Muscle layer of colon (tissue), 2 donors: ENCODE measurements at regions not wholly inside any gene's neighbourhood (a gene's known extent, or its start where the extent isn't known, plus 50 kb on each side); places are given as distances from the start of the nearest gene placed in this dataset.

Experiments
- H3K27ac ChIP-seq: one replicate; pipeline ENCODE4 v1.7.0; 2013; ENCODE audit warnings: low read depth, mild to moderate bottlenecking, low read length, moderate library complexity
- H3K27me3 ChIP-seq, 2 donors: one replicate each; pipeline ENCODE4 v1.7.0; 2013; ENCODE audit warnings: low read length in 2 of 2, mild to moderate bottlenecking in 2 of 2; ENCODE audit not compliant: insufficient read depth in 2 of 2, control insufficient read depth in 1 of 2
- H3K36me3 ChIP-seq: one replicate; pipeline ENCODE4 v1.7.0; 2013; ENCODE audit warnings: mild to moderate bottlenecking, low read length; ENCODE audit not compliant: insufficient read depth
- H3K4me1 ChIP-seq: one replicate; pipeline ENCODE4 v1.7.0; 2013; ENCODE audit warnings: mild to moderate bottlenecking, low read length; ENCODE audit not compliant: insufficient read depth
- H3K4me3 ChIP-seq, 2 donors: one replicate each; pipeline ENCODE4 v1.7.0; 2013; ENCODE audit warnings: low read length in 2 of 2, low read depth in 1 of 2, mild to moderate bottlenecking in 1 of 2, moderate library complexity in 1 of 2
- H3K9ac ChIP-seq: one replicate; pipeline ENCODE4 v1.7.0; 2013; ENCODE audit warnings: low read length
- H3K9me3 ChIP-seq: one replicate; pipeline ENCODE4 v1.7.0; 2013; ENCODE audit warnings: mild to moderate bottlenecking, low read length
- donor health status: abdominal sarcoma.
- donor health status: Adenocarcinoma of cecum.

- no peak overlapping the region for H3K4me3 ChIP-seq
- H3K9ac ChIP-seq: no peak overlapping the region
- no peak overlapping the region for H3K27ac ChIP-seq
- H3K27me3 ChIP-seq: no peaks in the 10 kb centered on the region
- no peaks in the 10 kb centered on the region for H3K9me3 ChIP-seq
- H3K36me3 ChIP-seq: no peaks in the 10 kb centered on the region
- H3K4me1 ChIP-seq: peaks cover 34% of the 10 kb centered on the region
Measured at GRCh38 chr13:44252938-44253337, 120.7 kb upstream of the SERP2 start.

DNA sequence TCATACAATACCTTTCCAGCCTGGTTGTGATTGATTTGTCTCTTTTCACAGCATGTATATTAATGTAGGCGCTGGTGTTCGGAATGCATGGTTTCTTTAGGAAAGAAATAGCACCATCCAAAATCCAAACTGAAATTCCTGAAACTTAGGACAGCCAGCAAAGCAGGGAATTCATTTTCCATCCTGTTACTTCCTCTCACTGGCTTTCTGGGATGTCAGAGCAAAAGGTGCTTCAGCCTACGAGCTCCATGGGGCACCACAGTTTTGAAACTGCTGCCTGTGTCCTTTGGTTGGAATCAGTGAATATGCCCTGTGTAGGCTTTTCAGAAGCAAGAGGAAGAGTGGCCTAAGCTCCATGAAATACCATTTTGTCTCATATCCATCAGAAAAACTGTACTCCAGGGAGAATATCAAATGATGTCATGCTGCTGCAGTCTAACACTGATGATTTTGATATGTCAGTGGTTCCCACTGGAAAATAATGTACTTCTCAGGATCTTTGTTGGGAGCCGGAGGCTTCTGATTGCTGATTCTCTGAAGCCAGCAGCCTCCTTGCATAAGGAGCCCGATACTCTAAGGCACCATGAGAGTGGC is 117.8 kb upstream of the SERP2 start:
- H3K4me1 ChIP-seq: peaks cover 17% of the 10 kb centered on the region
- no peak overlapping the region for H3K27ac ChIP-seq

DNA sequence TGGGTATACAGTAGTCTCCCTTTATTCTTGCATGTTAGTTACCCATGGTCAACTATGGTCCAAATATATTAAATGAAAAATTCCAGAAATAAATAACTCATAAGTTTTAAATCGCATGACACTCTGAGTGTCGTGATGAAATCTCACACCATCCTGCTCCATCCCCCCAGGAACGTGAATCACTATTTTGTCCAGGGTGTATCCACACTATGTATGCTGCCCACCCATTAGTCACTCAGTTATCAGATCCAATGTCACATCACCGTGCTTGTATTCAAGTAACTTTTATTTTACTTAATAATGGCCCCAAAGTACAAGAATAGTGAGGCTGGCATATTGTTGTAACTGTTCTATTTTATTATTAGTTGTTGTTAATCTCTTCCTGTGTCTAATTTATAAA is 115.8 kb upstream of the SERP2 start:
- Histone ChIP-seq H3K9me3 (no peaks in the 10 kb centered on the region), H3K4me1 (peaks cover 17% of the 10 kb centered on the region), H3K36me3 (no peaks in the 10 kb centered on the region), H3K4me3 (no peak overlapping the region), H3K9ac (no peak overlapping the region), H3K27ac (no peak overlapping the region), H3K27me3 (no peaks in the 10 kb centered on the region)

More for the DNA sequence above, 117.8 kb upstream of the SERP2 start:
- Histone ChIP-seq H3K36me3 (no peaks in the 10 kb centered on the region), H3K4me3 (no peak overlapping the region), H3K27me3 (no peaks in the 10 kb centered on the region), H3K9me3 (no peaks in the 10 kb centered on the region), H3K9ac (no peak overlapping the region)

DNA sequence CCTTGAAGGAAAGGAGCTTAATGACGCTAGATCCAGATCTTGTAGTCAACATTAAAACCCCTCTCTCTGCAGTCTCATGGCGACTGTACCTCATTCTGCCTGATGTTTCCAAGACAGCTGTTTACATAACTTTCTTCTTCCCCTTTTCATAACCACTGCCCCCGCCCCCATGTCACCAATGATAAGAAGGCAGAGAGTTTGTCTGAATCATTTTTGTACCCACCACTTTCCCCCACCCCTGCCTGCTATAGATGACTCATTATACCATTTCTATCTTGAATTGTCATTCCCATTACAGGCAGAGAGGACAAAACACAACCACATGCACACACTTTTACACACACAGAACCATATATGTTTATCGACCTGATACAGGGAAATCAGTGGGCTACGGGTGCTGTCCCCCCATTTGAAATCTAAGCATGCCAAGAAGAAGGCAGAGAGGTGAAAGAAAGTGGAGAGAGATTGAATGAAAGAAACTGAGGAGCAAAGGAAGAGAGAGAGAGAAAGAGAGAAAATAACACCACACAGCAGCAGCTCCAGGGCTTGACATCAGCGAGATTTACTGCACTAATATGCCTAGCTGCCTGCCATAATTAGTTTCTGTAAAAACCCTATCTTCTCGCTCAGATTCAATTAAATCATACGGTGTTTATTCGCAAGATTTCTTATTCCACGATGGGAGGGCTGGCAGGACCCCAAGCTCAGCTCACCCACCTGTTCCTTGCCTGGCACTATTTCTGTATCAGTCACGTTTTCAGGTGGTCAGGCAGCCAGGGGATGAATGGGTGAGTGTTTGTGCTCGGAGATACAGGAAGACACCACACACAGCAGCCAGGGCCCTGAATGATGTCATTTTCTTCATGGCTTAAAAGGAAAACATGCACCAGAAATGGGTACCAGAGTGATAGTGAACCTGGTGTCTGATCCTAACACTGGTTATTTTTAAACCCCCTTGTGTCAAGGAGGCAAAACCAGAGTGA is 114.3 kb upstream of the SERP2 start:
- H3K9ac ChIP-seq: no peak overlapping the region
- no peaks in the 10 kb centered on the region for H3K27me3 ChIP-seq
- no peaks in the 10 kb centered on the region for H3K36me3 ChIP-seq
- peaks cover 12% of the 10 kb centered on the region for H3K4me1 ChIP-seq
- no peak overlapping the region for H3K27ac ChIP-seq
- H3K4me3 ChIP-seq: no peak overlapping the region
- no peaks in the 10 kb centered on the region for H3K9me3 ChIP-seq

DNA sequence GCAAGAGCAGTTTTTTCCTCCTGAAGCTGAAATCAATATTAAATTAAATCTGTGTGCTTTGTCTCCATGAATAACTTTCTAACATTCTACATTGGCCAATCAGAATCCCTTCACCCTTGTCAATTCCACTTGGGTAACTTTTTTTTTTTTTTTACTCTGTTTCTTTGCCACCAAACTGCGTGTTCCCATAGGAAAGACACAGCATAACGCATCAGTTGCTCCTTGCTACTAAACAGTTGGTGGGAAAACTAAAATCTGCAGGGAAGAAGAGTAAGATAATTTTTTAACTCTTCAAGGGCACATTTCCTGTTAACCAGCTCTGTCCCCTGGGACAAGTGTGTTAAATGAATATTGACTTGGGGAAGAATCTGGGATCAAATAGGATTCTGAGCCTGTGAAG is 113.3 kb upstream of the SERP2 start:
- no peak overlapping the region for H3K4me3 ChIP-seq
- H3K9me3 ChIP-seq: no peaks in the 10 kb centered on the region
- H3K27me3 ChIP-seq: no peaks in the 10 kb centered on the region
- no peaks in the 10 kb centered on the region for H3K36me3 ChIP-seq
- H3K9ac ChIP-seq: no peak overlapping the region
- peaks cover 12% of the 10 kb centered on the region for H3K4me1 ChIP-seq
- no peak overlapping the region for H3K27ac ChIP-seq

DNA sequence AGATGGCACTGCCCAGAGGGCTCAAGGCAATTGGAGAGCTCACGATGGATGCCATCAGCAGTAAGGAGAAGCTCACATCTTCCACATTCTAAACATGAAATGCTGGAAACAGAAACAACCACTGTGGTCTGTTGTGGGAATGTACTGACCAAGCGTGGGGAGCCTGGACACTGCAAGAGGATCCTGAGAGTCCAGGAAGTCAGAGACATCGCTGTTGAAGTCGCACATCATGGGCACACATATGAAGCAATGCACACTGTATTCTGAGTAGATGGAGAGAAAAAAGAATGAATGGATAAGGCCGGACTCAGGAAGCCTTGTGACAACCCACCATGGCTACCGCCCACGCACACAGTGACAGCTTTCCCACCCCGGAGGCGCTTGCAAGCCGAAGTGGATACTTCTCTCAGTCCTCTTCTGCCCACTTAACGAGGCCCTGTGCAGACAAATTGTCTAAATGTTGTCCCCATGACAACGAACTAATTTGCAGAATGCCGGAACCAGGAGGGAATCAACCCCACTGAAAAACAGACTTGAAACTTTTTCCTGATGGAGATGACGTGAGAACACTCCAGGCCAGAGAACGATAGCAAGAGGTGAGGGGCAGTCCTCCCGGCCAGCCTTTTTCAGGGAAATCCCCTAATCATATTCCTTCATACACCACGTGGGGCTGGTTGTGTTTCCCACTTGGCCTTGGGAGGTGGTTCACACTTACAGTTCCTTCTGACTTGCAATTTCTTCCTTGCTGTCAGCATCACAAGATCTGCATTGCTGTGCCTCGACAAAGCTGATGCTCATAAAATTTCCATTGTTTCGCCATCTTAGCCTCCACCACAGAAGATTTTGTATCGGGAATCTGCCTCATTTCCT is 109.6 kb upstream of the SERP2 start:
- H3K27ac ChIP-seq: no peak overlapping the region
- H3K9me3 ChIP-seq: no peaks in the 10 kb centered on the region
- H3K4me1 ChIP-seq: peaks cover 8% of the 10 kb centered on the region
- H3K36me3 ChIP-seq: no peaks in the 10 kb centered on the region
- no peak overlapping the region for H3K9ac ChIP-seq
- H3K4me3 ChIP-seq: no peak overlapping the region
- H3K27me3 ChIP-seq: no peaks in the 10 kb centered on the region

DNA sequence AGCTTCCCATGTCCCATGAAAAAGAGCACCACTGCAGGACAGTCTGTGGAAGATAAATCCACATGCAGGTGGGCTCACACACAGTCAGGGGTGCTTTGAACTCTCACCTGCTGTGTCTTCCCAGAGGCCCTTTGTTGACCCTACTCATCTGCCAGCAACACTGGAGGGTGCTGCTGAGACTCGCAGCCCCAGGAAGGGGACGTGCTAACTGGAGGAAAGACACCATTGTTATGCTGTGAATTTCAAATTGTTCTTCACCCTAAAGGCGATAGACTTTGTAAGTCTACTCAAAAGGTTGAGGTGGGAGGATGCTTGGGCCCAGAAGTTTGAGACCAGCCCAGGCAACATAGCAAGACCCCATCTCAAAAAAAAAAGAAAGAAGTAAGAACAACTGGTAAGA is 107.3 kb upstream of the SERP2 start:
- H3K27me3 ChIP-seq: no peaks in the 10 kb centered on the region
- H3K4me3 ChIP-seq: no peak overlapping the region
- no peaks in the 10 kb centered on the region for H3K9me3 ChIP-seq
- H3K36me3 ChIP-seq: no peaks in the 10 kb centered on the region
- peaks cover 11% of the 10 kb centered on the region for H3K4me1 ChIP-seq
- no peak overlapping the region for H3K27ac ChIP-seq
- no peak overlapping the region for H3K9ac ChIP-seq

DNA sequence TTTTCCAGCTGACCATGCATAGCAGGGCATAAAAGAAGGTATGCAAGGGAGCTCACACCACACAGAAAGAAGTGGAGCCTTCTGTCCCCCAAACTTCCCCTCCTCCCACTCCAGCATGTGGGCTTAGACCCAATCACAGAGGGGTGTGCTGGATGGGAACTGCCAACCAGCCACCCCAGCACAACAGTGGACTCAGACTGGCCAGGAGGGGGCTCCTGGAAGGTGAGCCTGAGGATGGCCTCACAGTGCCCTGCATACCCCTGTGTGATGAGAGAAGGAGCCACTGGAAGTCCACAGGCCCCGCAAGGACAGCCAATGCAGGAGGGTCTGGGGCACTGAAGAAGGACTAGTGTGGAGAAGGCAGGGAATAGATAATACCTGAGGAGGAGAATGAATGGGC is 106.9 kb upstream of the SERP2 start:
- H3K9me3 ChIP-seq: no peaks in the 10 kb centered on the region
- no peak overlapping the region for H3K4me3 ChIP-seq
- H3K36me3 ChIP-seq: no peaks in the 10 kb centered on the region
- H3K9ac ChIP-seq: no peak overlapping the region
- no peak overlapping the region for H3K27ac ChIP-seq
- H3K27me3 ChIP-seq: no peaks in the 10 kb centered on the region
- peaks cover 16% of the 10 kb centered on the region for H3K4me1 ChIP-seq

DNA sequence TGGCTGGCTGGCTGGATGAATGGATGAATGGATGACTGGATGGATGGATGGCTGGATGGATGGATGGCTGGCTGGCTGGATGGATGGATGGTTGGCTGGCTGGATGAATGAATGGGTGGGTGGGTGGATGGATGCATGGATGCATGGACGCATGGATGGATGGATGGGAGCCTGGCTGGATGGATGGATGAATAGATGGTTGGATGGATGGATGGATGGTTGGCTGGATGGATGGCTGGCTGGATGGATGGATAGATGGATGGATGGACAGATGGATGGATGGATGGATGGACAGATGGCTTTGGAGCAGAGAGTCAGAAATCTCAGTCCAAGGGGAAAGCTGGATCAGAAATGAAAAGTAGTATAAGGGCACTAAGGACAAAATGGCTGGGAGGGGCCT is 106.4 kb upstream of the SERP2 start:
- Histone ChIP-seq H3K36me3 (no peaks in the 10 kb centered on the region), H3K4me1 (peaks cover 20% of the 10 kb centered on the region), H3K4me3 (no peak overlapping the region), H3K27ac (no peak overlapping the region), H3K9me3 (no peaks in the 10 kb centered on the region), H3K9ac (no peak overlapping the region), H3K27me3 (no peaks in the 10 kb centered on the region)

DNA sequence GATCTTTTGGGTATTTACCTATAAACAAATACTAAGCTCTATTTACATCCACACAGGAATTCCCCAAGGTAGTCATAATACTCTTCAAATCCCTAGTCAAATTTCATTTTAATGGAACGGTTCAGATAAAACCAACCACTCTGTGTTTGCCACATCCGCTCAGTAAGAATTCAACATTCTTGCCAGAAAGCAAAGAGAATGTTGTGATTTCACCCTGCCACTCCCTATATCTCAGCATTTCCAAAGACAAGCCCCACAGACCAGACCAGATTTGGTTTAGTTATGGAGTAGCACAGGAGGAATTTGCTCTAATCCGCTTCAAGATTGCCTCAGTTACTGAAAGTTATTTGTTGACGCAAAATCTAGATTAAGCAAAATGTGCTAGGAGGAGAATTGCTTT is 105.6 kb upstream of the SERP2 start:
- Histone ChIP-seq H3K27ac (no peak overlapping the region), H3K4me1 (peaks cover 28% of the 10 kb centered on the region)

GRCh38 chr13:44268980-44269379 is 104.6 kb upstream of the SERP2 start:
- Histone ChIP-seq H3K27ac (no peak overlapping the region), H3K9me3 (no peaks in the 10 kb centered on the region), H3K4me3 (no peak overlapping the region), H3K27me3 (no peaks in the 10 kb centered on the region), H3K4me1 (peaks cover 38% of the 10 kb centered on the region), H3K9ac (no peak overlapping the region), H3K36me3 (no peaks in the 10 kb centered on the region)

More for the DNA sequence above, 105.6 kb upstream of the SERP2 start:
- Histone ChIP-seq H3K9ac (no peak overlapping the region), H3K27me3 (no peaks in the 10 kb centered on the region), H3K4me3 (no peak overlapping the region), H3K36me3 (no peaks in the 10 kb centered on the region), H3K9me3 (no peaks in the 10 kb centered on the region)
